GM21723 (cell line): ENCODE measurements at regions not wholly inside any gene's neighbourhood (a gene's known extent, or its start where the extent isn't known, plus 50 kb on each side); places are given as distances from the start of the nearest gene placed in this dataset.

Experiments
- ATAC-seq: cut with Tn5 transposase; IDR thresholded peaks from one replicate; pipeline ENCODE4 v1.9.1; 2021; ENCODE audit warnings: mild to moderate bottlenecking, moderate library complexity; ENCODE audit not compliant: unreplicated experiment

- no peak for ATAC-seq
These were observed 157.4 kb downstream of the HS3ST1 start for GRCh38 chr4:11271263-11271662.

GRCh38 chr4:11268149-11268548, 160.5 kb downstream of the HS3ST1 start:
- no peak for ATAC-seq

- ATAC-seq, result no peak
These were observed 163.9 kb downstream of the HS3ST1 start for GRCh38 chr4:11264841-11265240.

- ATAC-seq, result no peak
These were observed 164.3 kb downstream of the HS3ST1 start for GRCh38 chr4:11264346-11264745.

- no peak for ATAC-seq
These were observed 165.5 kb downstream of the HS3ST1 start for GRCh38 chr4:11263208-11263607.

GRCh38 chr4:11261066-11261850, 167.4 kb downstream of the HS3ST1 start:
- no peak for ATAC-seq

- no peak for ATAC-seq
These were observed 168.9 kb downstream of the HS3ST1 start for GRCh38 chr4:11259837-11260236.

- ATAC-seq, result no peak
These were observed 176.5 kb downstream of the HS3ST1 start for GRCh38 chr4:11252149-11252548.

GRCh38 chr4:11250510-11250909, 178.2 kb downstream of the HS3ST1 start:
- ATAC-seq, result no peak

- no peak for ATAC-seq
These were observed 196.7 kb downstream of the HS3ST1 start for GRCh38 chr4:11232015-11232414.

- no peak for ATAC-seq
These were observed 197.8 kb downstream of the HS3ST1 start for GRCh38 chr4:11230866-11231265.

- ATAC-seq, result no peak
These were observed 200.2 kb downstream of the HS3ST1 start for GRCh38 chr4:11228530-11228929.

- ATAC-seq, result no peak
These were observed 205.4 kb downstream of the HS3ST1 start for GRCh38 chr4:11223311-11223710.

GRCh38 chr4:11218692-11219091, 210.0 kb downstream of the HS3ST1 start:
- no peak for ATAC-seq

GRCh38 chr4:11216520-11216919, 212.2 kb downstream of the HS3ST1 start:
- no peak for ATAC-seq

- no peak for ATAC-seq
These were observed 214.4 kb downstream of the HS3ST1 start for GRCh38 chr4:11214281-11214680.

GRCh38 chr4:11209826-11210225, 218.9 kb downstream of the HS3ST1 start:
- no peak for ATAC-seq

GRCh38 chr4:11201256-11201655, 227.4 kb downstream of the HS3ST1 start:
- ATAC-seq, result no peak

- no peak for ATAC-seq
These were observed 230.0 kb downstream of the HS3ST1 start for GRCh38 chr4:11198516-11199305.

- no peak for ATAC-seq
These were observed 230.9 kb downstream of the HS3ST1 start for GRCh38 chr4:11197631-11198341.

- ATAC-seq, result no peak
These were observed 231.7 kb downstream of the HS3ST1 start for GRCh38 chr4:11196927-11197522.
